Left hindlimb (tissue), 1 donor: ENCODE measurements at regions not wholly inside any gene's neighbourhood (a gene's known extent, or its start where the extent isn't known, plus 50 kb on each side); places are given as distances from the start of the nearest gene placed in this dataset.
"Not testable (repeated sequence)": the region's sequence is repeated elsewhere in the genome, so short reads cannot be mapped to it uniquely, and the experiment has no call there.

Experiments used
- DNase-seq: peaks from one replicate; pipeline ENCODE4 v3.0.0-alpha.2; 2018

DNA sequence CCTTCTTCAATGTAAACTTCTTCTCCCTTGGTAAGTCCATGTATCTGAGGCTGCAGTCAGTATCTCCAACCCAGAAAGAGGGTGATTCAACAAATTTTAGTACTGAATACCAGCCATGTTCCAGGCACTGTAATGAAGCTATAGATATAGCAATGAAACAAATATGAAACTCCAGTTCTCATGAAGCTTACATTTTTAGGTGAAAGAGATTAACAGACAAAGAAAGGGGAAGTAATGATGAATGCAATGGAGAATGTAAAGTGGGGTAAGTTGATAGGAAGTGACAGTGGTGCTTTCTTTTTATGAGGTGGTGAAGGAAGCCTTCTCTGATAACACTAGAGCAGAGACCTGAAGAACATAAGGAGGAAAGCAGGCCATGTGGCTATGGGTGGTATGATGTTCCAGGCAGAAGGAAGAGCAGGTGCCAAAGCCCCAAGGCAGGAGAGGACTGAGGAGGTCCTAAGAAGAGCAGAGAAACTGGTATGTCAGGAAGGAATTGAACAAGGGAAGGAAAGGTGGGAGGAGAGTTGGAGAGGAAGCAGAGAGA is 143.6 kb downstream of the TFAP2B start:
- no peak for DNase-seq

GRCh38 chr6:50963952-50964351 is 145.3 kb downstream of the TFAP2B start:
- no peak for DNase-seq

- no peak for DNase-seq
Observed at GRCh38 chr6:50965495-50965894, 146.8 kb downstream of the TFAP2B start.

- DNase-seq: no peak
Observed at GRCh38 chr6:50966532-50966931, 147.9 kb downstream of the TFAP2B start.

DNA sequence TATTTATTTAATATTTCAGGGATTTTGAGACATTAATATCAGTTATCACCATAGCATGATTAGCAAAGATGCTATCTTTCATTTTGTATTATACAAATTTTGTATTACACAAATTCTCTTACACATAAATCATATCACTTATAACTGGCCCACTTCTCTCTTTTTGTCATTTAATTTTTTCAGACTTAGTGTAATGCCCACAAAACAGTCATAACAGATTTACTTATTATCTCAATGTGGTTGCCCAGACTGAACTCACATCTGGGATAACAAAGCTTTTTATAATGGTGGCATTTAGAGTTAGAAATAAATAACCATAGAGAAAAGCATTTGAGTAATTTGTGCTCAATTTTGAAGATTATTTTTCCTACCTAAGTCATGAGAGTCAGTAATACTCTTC is 148.3 kb downstream of the TFAP2B start:
- no peak for DNase-seq

- not testable (repeated sequence) for DNase-seq
Observed at GRCh38 chr6:50968246-50968645, 149.6 kb downstream of the TFAP2B start.

- no peak for DNase-seq
Observed at GRCh38 chr6:50970908-50971307, 152.2 kb downstream of the TFAP2B start.

- DNase-seq: no peak
Observed at GRCh38 chr6:50973464-50973863, 154.8 kb downstream of the TFAP2B start.

DNA sequence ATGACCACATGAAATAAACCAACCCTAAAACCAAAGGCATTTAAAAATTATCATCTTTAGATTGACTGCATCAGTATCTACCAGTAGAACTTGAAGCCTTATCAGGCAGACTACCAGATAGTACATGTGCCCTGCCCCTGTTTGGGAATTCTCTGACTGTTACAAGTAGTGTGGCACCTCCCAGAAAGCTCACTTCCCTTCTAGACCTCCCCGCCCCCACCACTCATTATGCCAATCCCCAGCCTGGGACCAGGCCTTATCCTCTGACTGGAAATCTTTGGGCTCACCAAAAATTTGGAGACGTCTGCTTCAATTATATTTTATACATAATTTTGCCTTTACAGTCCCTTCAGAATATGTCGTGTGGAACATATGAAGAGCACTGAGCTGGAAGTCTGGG is 155.6 kb downstream of the TFAP2B start:
- no peak for DNase-seq

DNA sequence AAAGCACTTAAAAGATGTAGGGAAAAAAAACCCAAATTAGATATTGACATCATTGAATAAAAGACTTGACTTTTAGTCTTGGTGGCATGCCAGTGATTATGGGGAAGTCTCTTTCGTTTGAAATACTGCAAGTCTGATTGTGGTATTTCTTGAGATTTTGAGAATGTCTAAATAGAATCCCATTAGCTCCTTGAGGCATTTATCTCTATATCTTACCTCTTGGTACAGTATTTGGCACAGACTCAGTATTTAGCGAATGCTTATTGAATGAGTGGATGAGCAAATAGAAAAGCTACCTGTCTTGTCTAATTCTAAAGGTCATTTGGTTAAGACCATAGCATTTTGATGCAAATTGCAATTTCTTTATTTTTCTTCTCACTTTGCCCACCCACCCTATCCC is 156.5 kb downstream of the TFAP2B start:
- DNase-seq: no peak

- DNase-seq: no peak
Observed at GRCh38 chr6:50976907-50977306, 158.2 kb downstream of the TFAP2B start.

DNA sequence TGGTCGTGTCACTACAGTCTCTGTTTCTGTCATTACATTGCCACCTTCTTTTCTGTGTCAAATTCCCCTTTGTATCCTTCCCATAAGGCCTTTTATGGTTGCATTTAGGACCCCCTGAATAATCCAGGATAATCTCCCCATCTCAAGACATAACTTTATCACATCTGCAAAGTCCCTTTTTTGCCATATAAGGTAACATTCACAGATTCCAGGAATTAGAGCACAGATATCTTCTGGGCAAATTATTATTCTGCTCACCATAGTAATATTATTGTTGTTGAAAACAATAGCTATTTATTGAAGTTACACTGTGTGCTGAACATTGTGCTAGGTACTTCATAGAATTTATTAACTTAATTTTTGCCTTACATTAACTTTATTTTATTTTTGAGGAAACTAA is 159.1 kb downstream of the TFAP2B start:
- no peak for DNase-seq

DNA sequence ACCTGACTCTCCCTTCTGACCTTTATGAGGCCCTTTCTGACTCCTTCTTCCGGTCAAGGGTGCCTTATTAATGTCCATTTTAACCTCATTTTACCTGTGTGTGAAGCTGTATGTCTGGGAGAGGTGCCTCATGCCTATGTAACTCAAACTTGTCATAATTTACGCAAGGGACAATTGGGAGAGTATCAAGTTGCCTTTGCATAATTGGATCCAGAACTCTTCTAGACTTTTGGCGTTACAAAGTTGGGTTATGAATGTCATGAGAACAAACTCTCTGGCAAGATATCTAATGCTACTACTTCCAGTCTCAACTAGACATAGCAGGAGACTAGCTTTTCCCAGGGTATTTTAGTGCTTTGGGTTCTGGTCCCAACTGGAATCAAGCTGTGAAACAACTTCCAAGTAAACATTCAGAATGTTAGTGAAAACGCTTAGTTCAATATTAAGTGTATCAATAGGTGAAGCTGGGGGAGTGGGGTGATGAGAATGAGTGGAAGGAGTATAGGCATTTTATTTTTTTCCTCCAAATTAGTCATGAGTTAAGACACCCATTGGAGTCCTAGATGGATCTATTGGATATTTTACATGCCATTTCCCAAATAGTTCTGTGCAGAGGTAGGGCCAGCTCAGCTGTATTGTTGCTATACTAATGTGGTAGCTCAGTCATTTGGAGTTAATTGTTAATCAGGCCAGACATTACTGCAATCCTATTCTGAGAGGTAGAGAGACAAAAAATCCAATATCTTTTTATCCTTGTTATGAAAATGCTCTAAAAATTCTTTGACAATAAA is 159.9 kb downstream of the TFAP2B start:
- no peak for DNase-seq

GRCh38 chr6:50979171-50979525 is 160.5 kb downstream of the TFAP2B start:
- DNase-seq: no peak

DNA sequence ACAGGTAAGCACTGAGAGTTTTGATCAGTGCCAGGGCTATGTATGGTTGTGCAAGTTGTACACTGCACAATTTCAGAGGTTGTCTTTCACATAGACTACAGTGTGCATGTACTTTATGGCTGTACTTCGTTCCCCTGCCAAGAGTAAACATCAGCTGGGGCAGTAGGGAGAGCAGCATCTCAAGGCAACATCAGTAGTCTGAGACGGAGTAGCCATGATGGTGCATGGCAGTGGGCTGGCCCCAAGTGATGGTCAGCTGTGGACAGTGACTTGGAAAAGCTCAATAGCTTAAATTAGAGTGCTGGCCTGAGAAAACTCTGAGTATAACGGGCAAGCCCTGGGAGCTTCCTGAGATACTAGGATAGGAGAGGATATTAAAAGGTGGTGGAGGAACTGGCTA is 165.5 kb downstream of the TFAP2B start:
- no peak for DNase-seq

- no peak for DNase-seq
Observed at GRCh38 chr6:50986319-50986718, 167.6 kb downstream of the TFAP2B start.

- no peak for DNase-seq
Observed at GRCh38 chr6:50989123-50989522, 170.5 kb downstream of the TFAP2B start.

DNA sequence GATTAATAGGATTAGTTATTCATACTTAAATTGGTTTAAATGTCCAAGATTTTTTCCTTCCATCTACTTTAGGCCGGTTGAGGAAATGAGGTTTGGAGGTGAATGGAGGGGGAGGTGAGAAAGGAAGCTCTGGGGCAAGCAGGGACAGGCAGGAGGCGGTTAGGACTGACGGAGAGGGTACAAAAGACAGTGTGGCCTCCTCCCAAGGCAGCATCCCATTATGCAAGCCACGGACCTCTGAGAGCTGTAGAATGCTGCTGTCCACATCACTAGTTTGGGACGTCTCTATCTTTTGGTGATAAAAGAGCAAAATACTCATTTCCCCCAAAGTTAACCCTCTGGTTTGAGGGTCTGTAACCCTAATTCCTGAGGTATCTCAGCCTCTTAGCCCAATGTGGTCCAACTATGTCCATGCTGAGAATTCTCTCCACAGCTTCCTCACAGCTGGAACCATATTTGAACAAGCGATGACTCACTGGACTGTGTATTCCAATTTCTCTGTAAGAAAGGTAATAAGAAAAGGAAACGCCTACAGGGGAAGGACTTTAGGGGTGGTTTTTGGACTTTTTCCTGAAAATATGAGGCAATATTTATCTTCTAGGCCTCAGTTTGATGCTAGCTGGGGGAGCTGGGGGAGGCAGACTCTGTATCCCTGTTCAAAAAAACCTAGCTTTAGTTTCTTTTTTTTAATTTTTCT is 172.2 kb downstream of the TFAP2B start:
- DNase-seq: no peak

DNA sequence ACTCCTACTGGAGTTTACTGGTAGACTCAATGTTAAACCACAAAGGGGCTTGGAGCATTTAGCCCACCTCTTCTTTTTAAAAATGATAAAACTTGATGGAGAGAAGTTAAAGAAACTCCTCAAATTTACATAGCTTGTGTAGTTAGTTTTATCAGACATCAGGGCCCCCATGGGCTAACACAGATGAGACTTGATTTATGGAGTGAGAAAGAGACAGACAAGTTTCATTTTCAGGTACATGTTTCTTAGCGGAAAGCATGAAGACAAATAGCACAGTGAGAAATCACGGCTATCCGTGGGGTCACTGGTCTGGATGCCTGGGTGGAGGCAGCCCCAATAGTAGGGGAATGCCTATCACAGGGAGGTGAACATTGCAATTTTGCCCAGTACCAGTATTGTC is 173.6 kb downstream of the TFAP2B start:
- DNase-seq: no peak

DNA sequence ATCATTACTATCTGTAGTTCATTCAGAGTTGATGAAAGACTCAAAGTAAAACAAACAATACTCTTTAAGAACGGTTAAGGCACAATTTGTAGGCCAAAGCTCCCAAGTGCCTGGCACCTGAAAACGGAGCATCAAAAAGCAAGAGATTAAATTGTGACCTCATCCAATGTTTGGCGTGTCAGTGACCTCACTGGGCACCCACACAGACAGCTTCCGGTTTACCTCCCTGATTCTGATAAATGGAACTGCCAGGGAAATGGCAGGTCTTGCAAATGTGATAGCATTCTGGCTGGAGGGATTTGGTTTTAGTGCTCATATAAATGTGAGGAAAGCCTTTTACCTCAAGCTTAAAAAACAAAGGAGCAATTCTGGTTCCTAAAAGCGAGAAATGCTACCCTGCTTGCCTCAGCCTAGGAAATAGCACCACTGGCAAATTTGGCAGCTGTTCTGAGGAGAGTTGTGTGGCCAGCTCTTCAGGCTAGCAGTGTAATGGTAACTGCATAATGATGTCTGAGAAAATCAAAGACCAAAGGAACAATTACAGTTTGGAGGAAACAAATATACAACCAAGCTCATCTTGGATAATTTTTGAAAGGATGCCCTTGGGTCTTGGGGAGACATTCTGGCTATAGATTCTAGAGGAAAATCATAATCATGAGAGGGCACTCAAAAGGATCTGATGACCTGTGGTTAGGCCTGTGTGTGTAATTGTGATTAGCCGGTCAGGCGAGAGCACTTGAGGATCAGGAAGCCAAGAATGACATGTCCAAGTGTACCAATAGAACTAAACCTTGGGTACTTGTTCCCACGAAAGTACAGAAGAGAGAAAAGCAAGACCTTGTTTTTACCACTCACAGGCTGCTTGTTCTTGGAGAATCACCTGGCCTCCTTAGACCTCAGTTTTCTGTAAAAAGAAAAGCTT is 174.3 kb downstream of the TFAP2B start:
- no peak for DNase-seq

DNA sequence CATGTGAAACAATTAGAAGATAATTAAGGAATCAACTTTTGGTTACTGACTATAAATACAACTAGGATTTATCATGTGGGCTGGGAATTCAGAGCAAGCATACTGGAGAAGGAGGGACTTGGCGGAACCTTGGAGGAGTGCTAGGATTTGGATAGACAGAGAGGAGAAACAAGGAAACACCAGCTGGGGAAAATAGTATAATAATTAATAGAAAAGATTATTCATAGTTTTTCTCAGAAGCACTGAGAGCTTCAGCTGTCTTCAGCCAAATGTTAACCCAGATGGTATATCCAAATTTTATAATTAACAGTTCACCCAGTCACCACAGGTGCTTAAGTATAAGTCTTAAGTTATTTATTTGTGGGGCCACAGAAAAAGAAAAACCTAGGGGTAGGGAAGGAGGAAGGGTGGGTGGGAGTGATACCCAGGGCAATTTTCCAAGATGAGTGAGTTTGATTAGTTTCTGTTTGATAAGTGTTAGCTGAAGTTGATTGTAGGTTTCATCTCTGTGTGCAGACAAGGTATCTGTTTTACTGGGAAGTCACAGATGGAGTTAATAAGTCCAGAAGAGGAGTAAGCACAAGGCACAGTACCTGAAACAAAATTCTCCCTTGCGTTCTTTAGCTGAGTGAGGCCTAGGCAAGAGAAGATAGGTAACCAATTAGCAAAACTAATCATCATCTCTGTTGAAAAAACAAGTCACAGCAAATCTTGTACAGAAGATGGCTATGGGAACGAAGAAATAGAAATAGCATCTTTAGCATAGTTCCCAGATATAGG is 175.5 kb downstream of the TFAP2B start:
- no peak for DNase-seq

DNA sequence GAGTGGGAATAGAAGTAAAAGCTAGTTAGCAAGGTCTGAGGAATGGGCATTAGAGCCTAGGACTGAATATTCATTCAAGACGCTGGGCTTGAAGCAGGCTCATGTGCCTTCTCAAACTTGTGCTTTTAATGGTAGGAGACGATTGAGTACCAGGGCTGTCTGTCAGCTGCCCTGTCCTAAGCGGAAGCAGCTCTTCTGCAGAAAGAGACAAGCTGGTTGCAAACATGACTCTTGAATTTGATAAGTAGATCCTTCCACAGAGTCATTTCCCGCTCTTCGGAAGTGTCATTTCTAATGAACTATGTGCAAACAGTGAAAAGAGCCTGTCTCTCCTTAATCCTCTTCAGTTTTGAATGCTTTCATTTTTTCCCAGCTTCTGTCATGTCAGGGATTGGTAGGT is 176.4 kb downstream of the TFAP2B start:
- no peak for DNase-seq
